ENCODE measurements at regions not wholly inside any gene's neighbourhood (a gene's known extent, or its start where the extent isn't known, plus 50 kb on each side); places are given as distances from the start of the nearest gene placed in this dataset.
A peak's percentile ranks its signal among the peaks of the same experiment; 100 is the strongest.

DNA sequence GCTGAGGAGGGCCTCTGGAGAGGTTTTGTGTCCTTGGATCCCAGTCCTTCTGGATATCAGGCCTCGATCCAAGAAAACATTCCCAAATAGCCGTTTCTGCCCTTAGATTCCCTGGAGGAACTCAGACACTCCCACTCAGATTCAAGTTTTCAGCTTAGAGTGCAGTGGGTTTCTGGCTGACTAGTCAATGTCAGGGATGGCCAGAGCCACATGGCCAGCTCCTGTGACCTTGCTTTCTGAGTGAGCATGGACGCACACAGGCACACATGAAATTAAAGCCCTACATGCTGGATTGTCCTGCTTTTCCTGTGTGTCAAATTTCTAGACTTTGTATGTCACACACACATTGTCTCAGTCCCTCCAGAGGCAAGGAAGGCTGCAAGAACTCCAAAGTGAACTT is 86.2 kb downstream of the TNFAIP2 start:
- Mint-ChIP-seq H3K27ac (peak overlapping the region; percentile 59), H3K27me3 (ENCODE audit: low read depth) (peaks cover 29% of the 10 kb centered on the region)
- DNase-seq (ENCODE audit: low spot score in 2 of 2, unreplicated experiment in 2 of 2) = no peak

DNA sequence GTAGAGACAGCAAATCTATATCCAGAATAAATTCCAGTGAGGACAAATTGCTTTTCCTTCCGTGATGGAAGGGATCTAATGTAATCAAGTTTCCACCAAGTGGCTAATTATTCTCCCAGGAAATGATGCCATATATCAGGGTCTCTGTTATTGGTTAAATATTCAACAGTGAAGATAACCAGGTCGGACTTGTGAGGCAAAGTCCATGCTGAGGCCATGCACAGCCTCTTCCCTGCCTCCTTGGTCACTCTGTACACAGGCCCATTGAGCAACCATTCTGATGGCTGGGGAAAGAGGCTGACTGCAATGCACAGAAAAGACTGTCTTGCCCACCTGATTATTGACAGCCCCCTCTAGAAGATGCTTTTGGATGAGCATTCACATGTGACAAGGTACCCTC is 90.1 kb downstream of the TNFAIP2 start:
- TF ChIP-seq, protein P1, sequence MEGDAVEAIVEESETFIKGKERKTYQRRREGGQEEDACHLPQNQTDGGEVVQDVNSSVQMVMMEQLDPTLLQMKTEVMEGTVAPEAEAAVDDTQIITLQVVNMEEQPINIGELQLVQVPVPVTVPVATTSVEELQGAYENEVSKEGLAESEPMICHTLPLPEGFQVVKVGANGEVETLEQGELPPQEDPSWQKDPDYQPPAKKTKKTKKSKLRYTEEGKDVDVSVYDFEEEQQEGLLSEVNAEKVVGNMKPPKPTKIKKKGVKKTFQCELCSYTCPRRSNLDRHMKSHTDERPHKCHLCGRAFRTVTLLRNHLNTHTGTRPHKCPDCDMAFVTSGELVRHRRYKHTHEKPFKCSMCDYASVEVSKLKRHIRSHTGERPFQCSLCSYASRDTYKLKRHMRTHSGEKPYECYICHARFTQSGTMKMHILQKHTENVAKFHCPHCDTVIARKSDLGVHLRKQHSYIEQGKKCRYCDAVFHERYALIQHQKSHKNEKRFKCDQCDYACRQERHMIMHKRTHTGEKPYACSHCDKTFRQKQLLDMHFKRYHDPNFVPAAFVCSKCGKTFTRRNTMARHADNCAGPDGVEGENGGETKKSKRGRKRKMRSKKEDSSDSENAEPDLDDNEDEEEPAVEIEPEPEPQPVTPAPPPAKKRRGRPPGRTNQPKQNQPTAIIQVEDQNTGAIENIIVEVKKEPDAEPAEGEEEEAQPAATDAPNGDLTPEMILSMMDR (IDR thresholded peaks at IDR 0.05; ENCODE audit: unreplicated experiment) = no peak
- Mint-ChIP-seq H3K36me3 (peaks cover 8% of the 10 kb centered on the region), H3K9me3 (peaks cover 7% of the 10 kb centered on the region), H3K4me1 (peaks cover 8% of the 10 kb centered on the region), H3K27ac (no peak overlapping the region), H3K27me3 (ENCODE audit: low read depth) (peaks cover 24% of the 10 kb centered on the region), H3K4me3 (no peak overlapping the region)
- DNase-seq (ENCODE audit: low spot score in 2 of 2, unreplicated experiment in 2 of 2) = no peak

More for the DNA sequence above, 86.2 kb downstream of the TNFAIP2 start:
- peaks cover 4% of the 10 kb centered on the region for H3K9me3 Mint-ChIP-seq
- TF ChIP-seq, protein P1 (IDR thresholded peaks at IDR 0.05; ENCODE audit: unreplicated experiment) = no peak
- no peak overlapping the region for H3K4me3 Mint-ChIP-seq
- H3K36me3 Mint-ChIP-seq = peaks cover 11% of the 10 kb centered on the region
- peaks cover 13% of the 10 kb centered on the region for H3K4me1 Mint-ChIP-seq

DNA sequence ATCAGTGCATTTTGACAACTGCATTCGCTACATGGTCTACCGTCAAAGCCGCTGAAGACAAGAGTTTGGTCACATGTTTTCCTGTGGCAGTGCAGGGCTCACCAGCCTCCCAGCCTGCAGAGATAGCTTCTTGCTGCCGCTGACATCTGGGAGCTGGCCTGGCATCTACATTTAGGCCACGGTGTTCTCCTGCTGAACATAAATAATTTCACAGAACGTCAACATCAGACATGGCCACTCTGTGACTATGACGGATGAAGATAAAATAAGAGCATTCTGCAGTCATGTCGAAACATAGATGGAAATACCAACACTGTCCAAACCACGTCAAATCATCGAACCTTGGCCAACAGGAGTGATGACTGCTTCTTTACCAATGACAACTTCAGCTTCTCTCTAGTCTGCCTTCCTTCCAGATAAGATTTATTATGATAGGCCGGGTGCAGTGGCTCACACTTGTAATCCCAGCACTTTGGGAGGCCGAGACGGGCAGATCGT is 91.2 kb downstream of the TNFAIP2 start:
- H3K36me3 Mint-ChIP-seq = peaks cover 8% of the 10 kb centered on the region
- H3K4me3 Mint-ChIP-seq = no peak overlapping the region
- H3K27ac Mint-ChIP-seq = no peak overlapping the region
- H3K9me3 Mint-ChIP-seq = peaks cover 7% of the 10 kb centered on the region
- no peak for DNase-seq (ENCODE audit: low spot score in 2 of 2, unreplicated experiment in 2 of 2)
- peaks cover 23% of the 10 kb centered on the region for H3K27me3 Mint-ChIP-seq (ENCODE audit: low read depth)
- H3K4me1 Mint-ChIP-seq = no peaks in the 10 kb centered on the region
- TF ChIP-seq, protein P1 (IDR thresholded peaks at IDR 0.05; ENCODE audit: unreplicated experiment) = no peak

DNA sequence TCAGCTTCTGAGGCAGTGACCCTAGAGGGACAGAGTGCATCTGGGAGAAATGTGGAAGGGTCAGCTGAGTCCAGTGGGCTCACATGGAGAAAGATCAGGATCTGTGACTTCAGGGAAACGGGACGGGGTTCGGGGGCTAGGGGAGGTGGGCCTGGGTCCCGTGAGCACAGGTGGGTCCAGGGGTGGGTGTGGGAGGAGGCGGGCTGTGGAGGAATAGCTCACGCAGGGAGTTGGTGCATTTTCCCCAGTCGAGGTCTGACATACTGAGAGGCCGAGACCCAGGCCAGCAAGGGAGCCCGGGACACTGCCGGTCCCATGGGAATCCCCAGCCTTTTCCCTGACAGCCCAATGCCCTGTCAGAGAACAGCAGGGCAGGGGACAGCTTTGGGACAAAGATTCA is 93.1 kb downstream of the TNFAIP2 start:
- no peak overlapping the region for H3K27ac Mint-ChIP-seq
- TF ChIP-seq, protein P1 (IDR thresholded peaks at IDR 0.05; ENCODE audit: unreplicated experiment) = no peak
- no peak for DNase-seq (ENCODE audit: low spot score in 2 of 2, unreplicated experiment in 2 of 2)
- H3K27me3 Mint-ChIP-seq (ENCODE audit: low read depth) = peaks cover 30% of the 10 kb centered on the region
- H3K9me3 Mint-ChIP-seq = peaks cover 7% of the 10 kb centered on the region
- peaks cover 8% of the 10 kb centered on the region for H3K36me3 Mint-ChIP-seq
- no peaks in the 10 kb centered on the region for H3K4me1 Mint-ChIP-seq
- no peak overlapping the region for H3K4me3 Mint-ChIP-seq

DNA sequence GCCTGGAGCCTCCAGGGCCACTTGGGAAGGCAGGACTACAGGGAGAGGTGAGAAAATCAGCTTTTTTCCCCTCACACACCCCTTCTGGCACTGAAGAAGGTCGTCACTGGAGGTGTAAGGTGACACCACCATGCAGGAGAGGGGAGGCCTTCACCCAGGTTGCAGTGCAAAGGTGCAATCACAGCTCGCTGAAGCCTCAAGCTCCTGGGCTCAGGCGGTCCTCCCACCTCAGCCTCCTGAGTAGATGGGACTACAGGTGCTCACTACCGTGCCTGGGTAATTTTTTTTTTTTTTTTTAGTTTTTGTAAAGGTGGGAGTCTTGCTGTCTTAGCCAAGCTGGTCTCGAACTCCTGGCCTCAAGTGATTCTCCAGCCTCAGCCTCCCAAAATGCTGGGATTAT is 93.6 kb downstream of the TNFAIP2 start:
- H3K4me1 Mint-ChIP-seq = no peaks in the 10 kb centered on the region
- DNase-seq (ENCODE audit: low spot score in 2 of 2, unreplicated experiment in 2 of 2) = no peak
- TF ChIP-seq, protein P1 (IDR thresholded peaks at IDR 0.05; ENCODE audit: unreplicated experiment) = no peak
- peaks cover 8% of the 10 kb centered on the region for H3K36me3 Mint-ChIP-seq
- H3K9me3 Mint-ChIP-seq = peaks cover 7% of the 10 kb centered on the region
- peaks cover 34% of the 10 kb centered on the region for H3K27me3 Mint-ChIP-seq (ENCODE audit: low read depth)
- H3K27ac Mint-ChIP-seq = no peak overlapping the region
- no peak overlapping the region for H3K4me3 Mint-ChIP-seq

DNA sequence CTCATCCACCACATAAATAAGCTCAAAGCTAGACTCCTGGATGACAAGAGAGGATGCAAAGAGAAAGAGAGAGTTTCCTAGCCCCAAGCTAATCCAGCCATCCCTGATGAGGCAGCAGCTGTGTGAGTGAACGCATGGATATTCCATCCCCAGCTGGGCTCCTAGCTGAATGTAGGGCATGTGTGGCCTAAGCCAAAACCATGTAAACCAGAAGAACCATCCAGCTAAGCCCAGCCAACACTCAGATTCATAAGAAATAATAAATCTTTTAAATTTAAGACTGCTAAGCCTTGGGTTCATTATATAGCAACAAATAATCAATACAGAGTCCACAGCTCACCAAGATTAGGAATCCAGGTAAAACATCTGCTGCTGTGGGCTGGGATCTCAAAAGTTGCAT is 94.3 kb downstream of the TNFAIP2 start:
- Mint-ChIP-seq H3K4me1 (no peaks in the 10 kb centered on the region), H3K4me3 (no peak overlapping the region), H3K27me3 (ENCODE audit: low read depth) (peaks cover 36% of the 10 kb centered on the region), H3K36me3 (peaks cover 1% of the 10 kb centered on the region), H3K27ac (no peak overlapping the region), H3K9me3 (peaks cover 4% of the 10 kb centered on the region)
- TF ChIP-seq, protein P1 (IDR thresholded peaks at IDR 0.05; ENCODE audit: unreplicated experiment) = no peak
- no peak for DNase-seq (ENCODE audit: low spot score in 2 of 2, unreplicated experiment in 2 of 2)

All from mesothelial cell of epicardium (in vitro differentiated cells).